ENCODE measurements at regions not wholly inside any gene's neighbourhood (a gene's known extent, or its start where the extent isn't known, plus 50 kb on each side); places are given as distances from the start of the nearest gene placed in this dataset.

GRCh38 chr22:48559647-48560388, 1267.9 kb downstream of the BRD1 start:
- no peaks in the 10 kb centered on the region for H3K27me3 ChIP-seq (ENCODE audit: control insufficient read depth, insufficient read depth, low read length)
- no peak for FAIRE-seq

DNA sequence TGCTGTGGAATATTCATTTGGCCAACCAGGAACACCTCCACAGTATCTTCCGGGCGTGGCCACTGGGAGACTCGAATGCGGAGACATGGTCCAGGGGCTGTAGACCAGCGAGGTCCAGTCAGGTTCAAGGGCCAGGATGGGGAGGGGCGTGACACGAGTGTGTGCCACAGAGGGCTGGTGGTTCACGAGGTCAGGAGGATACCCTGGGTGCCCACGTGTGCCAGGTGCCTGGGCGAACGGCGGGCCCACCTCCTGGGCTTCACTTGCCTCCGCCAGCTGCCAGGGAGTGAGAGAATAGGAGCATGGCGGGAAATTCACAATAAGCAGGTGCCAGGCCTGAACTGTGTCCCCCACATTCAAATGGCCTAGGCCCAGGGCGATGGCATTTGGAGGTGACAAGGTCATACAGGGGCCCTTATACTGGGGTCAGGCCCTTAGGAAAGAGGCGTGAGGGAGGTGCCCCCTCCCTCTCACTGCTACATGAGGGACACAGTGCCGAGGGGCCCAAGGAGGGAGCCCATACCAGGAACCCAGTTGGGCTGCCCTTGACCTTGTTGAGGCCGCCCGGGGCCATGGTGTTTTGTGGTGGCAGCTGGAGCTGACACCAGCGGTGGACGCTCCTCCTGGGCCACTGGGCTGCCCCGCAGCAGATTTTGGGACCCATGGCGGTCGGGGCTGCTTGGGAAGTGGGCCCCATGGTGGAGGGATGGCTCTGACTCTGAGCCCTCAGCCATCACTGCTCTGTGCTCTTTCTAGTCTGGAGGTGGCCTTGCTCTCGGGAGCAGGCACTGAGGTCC, 1268.9 kb downstream of the BRD1 start:
- no peak for FAIRE-seq
- H3K27me3 ChIP-seq (ENCODE audit: control insufficient read depth, insufficient read depth, low read length) = no peaks in the 10 kb centered on the region
- no peak for TF ChIP-seq CTCF (IDR thresholded peaks at IDR 0.05; ENCODE audit: insufficient read depth, low read length, severe bottlenecking)
- DNase-seq (ENCODE audit: low read depth) = no peak
- no peaks in the 10 kb centered on the region for H3K36me3 ChIP-seq (ENCODE audit: control insufficient read depth, insufficient read depth, low read length)
- H3K4me3 ChIP-seq (ENCODE audit: low read depth, low read length) = no peak overlapping the region

More at GRCh38 chr22:48559647-48560388, 1267.9 kb downstream of the BRD1 start:
- DNase-seq (ENCODE audit: low read depth) = no peak
- Histone ChIP-seq H3K4me3 (ENCODE audit: low read depth, low read length) (no peak overlapping the region), H3K36me3 (ENCODE audit: control insufficient read depth, insufficient read depth, low read length) (no peaks in the 10 kb centered on the region)
- TF ChIP-seq CTCF (IDR thresholded peaks at IDR 0.05; ENCODE audit: insufficient read depth, low read length, severe bottlenecking) = no peak

- Histone ChIP-seq H3K36me3 (ENCODE audit: control insufficient read depth, insufficient read depth, low read length) (no peaks in the 10 kb centered on the region), H3K4me3 (ENCODE audit: low read depth, low read length) (no peak overlapping the region), H3K27me3 (ENCODE audit: control insufficient read depth, insufficient read depth, low read length) (no peaks in the 10 kb centered on the region)
- no peak for TF ChIP-seq CTCF (IDR thresholded peaks at IDR 0.05; ENCODE audit: insufficient read depth, low read length, severe bottlenecking)
- FAIRE-seq = no peak
- DNase-seq (ENCODE audit: low read depth) = no peak
Measured at GRCh38 chr22:48558016-48558415, 1269.7 kb downstream of the BRD1 start.

GRCh38 chr22:48557473-48557872, 1270.2 kb downstream of the BRD1 start:
- Histone ChIP-seq H3K27me3 (ENCODE audit: control insufficient read depth, insufficient read depth, low read length) (no peaks in the 10 kb centered on the region), H3K4me3 (ENCODE audit: low read depth, low read length) (no peak overlapping the region), H3K36me3 (ENCODE audit: control insufficient read depth, insufficient read depth, low read length) (no peaks in the 10 kb centered on the region)
- no peak for DNase-seq (ENCODE audit: low read depth)
- no peak for FAIRE-seq
- no peak for TF ChIP-seq CTCF (IDR thresholded peaks at IDR 0.05; ENCODE audit: insufficient read depth, low read length, severe bottlenecking)

DNA sequence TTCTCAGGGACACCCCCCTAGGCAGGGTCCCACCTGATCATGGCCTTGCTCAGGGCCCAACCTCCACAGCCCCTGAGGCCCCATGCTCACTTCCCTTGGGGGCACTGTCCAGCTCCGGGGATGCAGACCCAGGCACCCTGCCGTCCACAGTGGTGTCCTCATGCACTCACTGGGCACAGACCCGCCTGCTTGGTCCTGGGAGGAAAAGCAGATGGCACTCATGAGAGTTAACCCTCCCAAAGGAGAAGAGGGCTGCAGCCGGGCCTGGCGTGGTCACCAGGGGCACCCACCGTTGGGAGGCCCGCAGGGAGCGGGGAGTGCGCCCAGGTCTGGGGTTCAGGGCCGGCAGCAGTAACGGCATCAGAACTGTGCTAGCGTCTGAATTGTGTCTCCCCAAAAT, 1270.9 kb downstream of the BRD1 start:
- no peak for TF ChIP-seq CTCF (IDR thresholded peaks at IDR 0.05; ENCODE audit: insufficient read depth, low read length, severe bottlenecking)
- DNase-seq (ENCODE audit: low read depth) = no peak
- FAIRE-seq = no peak
- H3K36me3 ChIP-seq (ENCODE audit: control insufficient read depth, insufficient read depth, low read length) = no peaks in the 10 kb centered on the region
- no peaks in the 10 kb centered on the region for H3K27me3 ChIP-seq (ENCODE audit: control insufficient read depth, insufficient read depth, low read length)
- no peak overlapping the region for H3K4me3 ChIP-seq (ENCODE audit: low read depth, low read length)

Data from bronchial epithelial cell (primary cell).